HCT116 (cell line): ENCODE measurements at regions not wholly inside any gene's neighbourhood (a gene's known extent, or its start where the extent isn't known, plus 50 kb on each side); places are given as distances from the start of the nearest gene placed in this dataset.

Source experiments
- EGR1 ChIP-seq: IDR thresholded peaks from 2 replicates; pipeline ENCODE4 v1.6.1; 2012; ENCODE audit warnings: low read depth
- EZH2 ChIP-seq: fragments of 200-600 bp; sonication (generic); IDR thresholded peaks from 2 replicates; pipeline ENCODE4 v1.6.1; 2017; ENCODE audit warnings: antibody characterized with exemption, mixed run types
- EZH2phosphoT487 ChIP-seq: fragments of 200-600 bp; IDR thresholded peaks from 2 replicates; pipeline ENCODE4 v1.6.1; 2018; ENCODE audit warnings: antibody characterized with exemption, borderline replicate concordance
- JUND ChIP-seq: IDR thresholded peaks from 2 replicates; pipeline ENCODE4 v1.6.1; 2012
- POLR2A ChIP-seq: IDR thresholded peaks from 2 replicates; pipeline ENCODE4 v1.7.0; 2011; ENCODE audit warnings: borderline replicate concordance; ENCODE audit not compliant: insufficient read depth, insufficient read length; ENCODE audit errors: extremely low read depth
- POLR2AphosphoS5 ChIP-seq: IDR thresholded peaks from 2 replicates; pipeline ENCODE4 v1.6.1; 2011; ENCODE audit warnings: mild to moderate bottlenecking, low read depth, low read length, moderate library complexity
- RAD21 ChIP-seq: IDR thresholded peaks from 2 replicates; pipeline ENCODE4 v1.6.1; 2012; ENCODE audit warnings: low read depth, mild to moderate bottlenecking
- SP1 ChIP-seq: IDR thresholded peaks from 2 replicates; pipeline ENCODE4 v1.6.1; 2012; ENCODE audit warnings: low read depth
- TF ChIP-seq, protein P1 (sequence below): IDR thresholded peaks from 2 replicates; pipeline ENCODE4 v1.6.1; 2012
- TF ChIP-seq, protein P2 (sequence below): IDR thresholded peaks from 2 replicates; pipeline ENCODE4 v1.6.1; 2011; ENCODE audit warnings: mild to moderate bottlenecking, low read length, moderate library complexity; ENCODE audit not compliant: insufficient replicate concordance; ENCODE audit errors: extremely low read depth
- TF ChIP-seq, protein P3 (sequence below), 3 experiments: fragments of 200-600 bp in 1 of 3; sonication (generic) in 1 of 3; IDR thresholded peaks in 2 of 3; conservative IDR thresholded peaks in 1 of 3; 2 replicates each; pipeline ENCODE4 v1.5.1; 2012 to 2017; ENCODE audit warnings: low read depth in 2 of 3, low read length in 2 of 3, antibody characterized with exemption in 1 of 3, borderline replicate concordance in 1 of 3, control low read depth in 1 of 3, mild to moderate bottlenecking in 1 of 3, mixed read lengths in 1 of 3, mixed run types in 1 of 3, moderate library complexity in 1 of 3; ENCODE audit not compliant: insufficient read depth in 1 of 3

DNA sequence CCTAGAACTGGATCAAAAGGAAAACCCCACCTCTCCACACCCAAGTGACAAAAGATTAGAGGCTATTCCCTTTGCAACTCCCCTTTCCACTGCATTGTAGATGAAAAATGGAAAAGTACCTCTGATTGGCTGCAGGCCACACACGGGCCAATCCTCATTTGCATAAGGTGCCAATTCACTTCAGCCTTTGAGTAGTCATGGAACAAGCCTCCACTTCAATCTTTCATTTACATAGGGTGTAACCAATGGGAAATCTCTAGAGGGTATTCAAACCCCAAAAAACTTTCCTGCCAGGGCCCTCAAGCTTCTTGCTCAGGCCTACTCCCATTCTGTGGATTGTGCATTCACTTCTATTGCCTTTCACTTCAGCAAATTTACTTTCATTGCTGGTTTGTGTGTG, 122.3 kb upstream of the KCND3 start:
- TF ChIP-seq SP1 (no peak), POLR2A (no peak), EGR1 (no peak), EZH2 (no peak), EZH2phosphoT487 (no peak), RAD21 (no peak), POLR2AphosphoS5 (no peak), JUND (no peak)
- TF ChIP-seq, protein P1, sequence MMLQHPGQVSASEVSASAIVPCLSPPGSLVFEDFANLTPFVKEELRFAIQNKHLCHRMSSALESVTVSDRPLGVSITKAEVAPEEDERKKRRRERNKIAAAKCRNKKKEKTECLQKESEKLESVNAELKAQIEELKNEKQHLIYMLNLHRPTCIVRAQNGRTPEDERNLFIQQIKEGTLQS = no peak
- TF ChIP-seq, protein P2, sequence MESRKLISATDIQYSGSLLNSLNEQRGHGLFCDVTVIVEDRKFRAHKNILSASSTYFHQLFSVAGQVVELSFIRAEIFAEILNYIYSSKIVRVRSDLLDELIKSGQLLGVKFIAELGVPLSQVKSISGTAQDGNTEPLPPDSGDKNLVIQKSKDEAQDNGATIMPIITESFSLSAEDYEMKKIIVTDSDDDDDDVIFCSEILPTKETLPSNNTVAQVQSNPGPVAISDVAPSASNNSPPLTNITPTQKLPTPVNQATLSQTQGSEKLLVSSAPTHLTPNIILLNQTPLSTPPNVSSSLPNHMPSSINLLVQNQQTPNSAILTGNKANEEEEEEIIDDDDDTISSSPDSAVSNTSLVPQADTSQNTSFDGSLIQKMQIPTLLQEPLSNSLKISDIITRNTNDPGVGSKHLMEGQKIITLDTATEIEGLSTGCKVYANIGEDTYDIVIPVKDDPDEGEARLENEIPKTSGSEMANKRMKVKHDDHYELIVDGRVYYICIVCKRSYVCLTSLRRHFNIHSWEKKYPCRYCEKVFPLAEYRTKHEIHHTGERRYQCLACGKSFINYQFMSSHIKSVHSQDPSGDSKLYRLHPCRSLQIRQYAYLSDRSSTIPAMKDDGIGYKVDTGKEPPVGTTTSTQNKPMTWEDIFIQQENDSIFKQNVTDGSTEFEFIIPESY = no peak
- TF ChIP-seq, protein P3, sequence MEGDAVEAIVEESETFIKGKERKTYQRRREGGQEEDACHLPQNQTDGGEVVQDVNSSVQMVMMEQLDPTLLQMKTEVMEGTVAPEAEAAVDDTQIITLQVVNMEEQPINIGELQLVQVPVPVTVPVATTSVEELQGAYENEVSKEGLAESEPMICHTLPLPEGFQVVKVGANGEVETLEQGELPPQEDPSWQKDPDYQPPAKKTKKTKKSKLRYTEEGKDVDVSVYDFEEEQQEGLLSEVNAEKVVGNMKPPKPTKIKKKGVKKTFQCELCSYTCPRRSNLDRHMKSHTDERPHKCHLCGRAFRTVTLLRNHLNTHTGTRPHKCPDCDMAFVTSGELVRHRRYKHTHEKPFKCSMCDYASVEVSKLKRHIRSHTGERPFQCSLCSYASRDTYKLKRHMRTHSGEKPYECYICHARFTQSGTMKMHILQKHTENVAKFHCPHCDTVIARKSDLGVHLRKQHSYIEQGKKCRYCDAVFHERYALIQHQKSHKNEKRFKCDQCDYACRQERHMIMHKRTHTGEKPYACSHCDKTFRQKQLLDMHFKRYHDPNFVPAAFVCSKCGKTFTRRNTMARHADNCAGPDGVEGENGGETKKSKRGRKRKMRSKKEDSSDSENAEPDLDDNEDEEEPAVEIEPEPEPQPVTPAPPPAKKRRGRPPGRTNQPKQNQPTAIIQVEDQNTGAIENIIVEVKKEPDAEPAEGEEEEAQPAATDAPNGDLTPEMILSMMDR (IDR thresholded peaks at IDR 0.05 in 2 of 3, conservative IDR thresholded peaks at IDR 0.05 in 1 of 3; ENCODE audit: borderline replicate concordance in 1 of 3, insufficient read depth in 1 of 3, low read depth in 2 of 3, low read length in 2 of 3) = no peak
